Neural progenitor cell (in vitro differentiated cells): ENCODE measurements at regions not wholly inside any gene's neighbourhood (a gene's known extent, or its start where the extent isn't known, plus 50 kb on each side); places are given as distances from the start of the nearest gene placed in this dataset.

Experiments used
- EZH2 ChIP-seq: fragments of 200-600 bp; sonication (generic); IDR thresholded peaks from 2 replicates; pipeline ENCODE4 v1.6.1; 2017; ENCODE audit warnings: antibody characterized with exemption, mild to moderate bottlenecking, moderate library complexity
- TF ChIP-seq, protein P1 (sequence below): fragments of 200-600 bp; sonication (generic); IDR thresholded peaks from 2 replicates; pipeline ENCODE4 v1.5.1; 2017; ENCODE audit warnings: antibody characterized with exemption, mild to moderate bottlenecking

GRCh38 chrY:12605426-12605825 is 95.6 kb upstream of the USP9Y start:
- TF ChIP-seq, protein P1, sequence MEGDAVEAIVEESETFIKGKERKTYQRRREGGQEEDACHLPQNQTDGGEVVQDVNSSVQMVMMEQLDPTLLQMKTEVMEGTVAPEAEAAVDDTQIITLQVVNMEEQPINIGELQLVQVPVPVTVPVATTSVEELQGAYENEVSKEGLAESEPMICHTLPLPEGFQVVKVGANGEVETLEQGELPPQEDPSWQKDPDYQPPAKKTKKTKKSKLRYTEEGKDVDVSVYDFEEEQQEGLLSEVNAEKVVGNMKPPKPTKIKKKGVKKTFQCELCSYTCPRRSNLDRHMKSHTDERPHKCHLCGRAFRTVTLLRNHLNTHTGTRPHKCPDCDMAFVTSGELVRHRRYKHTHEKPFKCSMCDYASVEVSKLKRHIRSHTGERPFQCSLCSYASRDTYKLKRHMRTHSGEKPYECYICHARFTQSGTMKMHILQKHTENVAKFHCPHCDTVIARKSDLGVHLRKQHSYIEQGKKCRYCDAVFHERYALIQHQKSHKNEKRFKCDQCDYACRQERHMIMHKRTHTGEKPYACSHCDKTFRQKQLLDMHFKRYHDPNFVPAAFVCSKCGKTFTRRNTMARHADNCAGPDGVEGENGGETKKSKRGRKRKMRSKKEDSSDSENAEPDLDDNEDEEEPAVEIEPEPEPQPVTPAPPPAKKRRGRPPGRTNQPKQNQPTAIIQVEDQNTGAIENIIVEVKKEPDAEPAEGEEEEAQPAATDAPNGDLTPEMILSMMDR: no peak
- TF ChIP-seq EZH2: no peak
